ENCODE measurements at regions not wholly inside any gene's neighbourhood (a gene's known extent, or its start where the extent isn't known, plus 50 kb on each side); places are given as distances from the start of the nearest gene placed in this dataset.

- DNase-seq (ENCODE audit: low read depth) = peak; percentile 72
- no peak overlapping the region for H3K4me3 ChIP-seq (ENCODE audit: low read depth, low read length)
These were observed 127.3 kb downstream of the NUDT12 start for GRCh38 chr5:103435136-103435889.

GRCh38 chr5:103434057-103434456 is 128.5 kb downstream of the NUDT12 start:
- no peak overlapping the region for H3K4me3 ChIP-seq (ENCODE audit: low read depth, low read length)

GRCh38 chr5:103433211-103433610 is 129.4 kb downstream of the NUDT12 start:
- no peak for DNase-seq (ENCODE audit: low read depth)
- no peak overlapping the region for H3K4me3 ChIP-seq (ENCODE audit: low read depth, low read length)

More at GRCh38 chr5:103434057-103434456, 128.5 kb downstream of the NUDT12 start:
- no peak for DNase-seq (ENCODE audit: low read depth)

- no peak overlapping the region for H3K4me3 ChIP-seq (ENCODE audit: low read depth, low read length)
- no peak for DNase-seq (ENCODE audit: low read depth)
These were observed 133.7 kb downstream of the NUDT12 start for GRCh38 chr5:103428923-103429322.

- no peak overlapping the region for H3K4me3 ChIP-seq (ENCODE audit: low read depth, low read length)
- no peak for DNase-seq (ENCODE audit: low read depth)
These were observed 134.1 kb downstream of the NUDT12 start for GRCh38 chr5:103428411-103428871.

GRCh38 chr5:103427326-103427725 is 135.3 kb downstream of the NUDT12 start:
- no peak for DNase-seq (ENCODE audit: low read depth)
- no peak overlapping the region for H3K4me3 ChIP-seq (ENCODE audit: low read depth, low read length)

- no peak for DNase-seq (ENCODE audit: low read depth)
- no peak overlapping the region for H3K4me3 ChIP-seq (ENCODE audit: low read depth, low read length)
These were observed 136.7 kb downstream of the NUDT12 start for GRCh38 chr5:103425686-103426454.

GRCh38 chr5:103424453-103425205 is 138.0 kb downstream of the NUDT12 start:
- H3K4me3 ChIP-seq (ENCODE audit: low read depth, low read length) = no peak overlapping the region
- DNase-seq (ENCODE audit: low read depth) = no peak

- no peak overlapping the region for H3K4me3 ChIP-seq (ENCODE audit: low read depth, low read length)
- DNase-seq (ENCODE audit: low read depth) = no peak
These were observed 138.6 kb downstream of the NUDT12 start for GRCh38 chr5:103424026-103424425.

GRCh38 chr5:103422756-103423155 is 139.8 kb downstream of the NUDT12 start:
- DNase-seq (ENCODE audit: low read depth) = no peak
- no peak overlapping the region for H3K4me3 ChIP-seq (ENCODE audit: low read depth, low read length)

GRCh38 chr5:103414604-103415003 is 148.0 kb downstream of the NUDT12 start:
- no peak overlapping the region for H3K4me3 ChIP-seq (ENCODE audit: low read depth, low read length)
- DNase-seq (ENCODE audit: low read depth) = no peak

GRCh38 chr5:103411711-103412110 is 150.9 kb downstream of the NUDT12 start:
- H3K4me3 ChIP-seq (ENCODE audit: low read depth, low read length) = no peak overlapping the region
- DNase-seq (ENCODE audit: low read depth) = no peak

- no peak overlapping the region for H3K4me3 ChIP-seq (ENCODE audit: low read depth, low read length)
- DNase-seq (ENCODE audit: low read depth) = no peak
These were observed 151.6 kb downstream of the MACIR start for GRCh38 chr5:103410172-103410571.

GRCh38 chr5:103409013-103409670 is 150.6 kb downstream of the MACIR start:
- DNase-seq (ENCODE audit: low read depth) = no peak
- no peak overlapping the region for H3K4me3 ChIP-seq (ENCODE audit: low read depth, low read length)

GRCh38 chr5:103408408-103408807 is 149.8 kb downstream of the MACIR start:
- H3K4me3 ChIP-seq (ENCODE audit: low read depth, low read length) = no peak overlapping the region
- DNase-seq (ENCODE audit: low read depth) = no peak

GRCh38 chr5:103407402-103407801 is 148.8 kb downstream of the MACIR start:
- DNase-seq (ENCODE audit: low read depth) = no peak
- no peak overlapping the region for H3K4me3 ChIP-seq (ENCODE audit: low read depth, low read length)

- no peak for DNase-seq (ENCODE audit: low read depth)
- no peak overlapping the region for H3K4me3 ChIP-seq (ENCODE audit: low read depth, low read length)
These were observed 145.9 kb downstream of the MACIR start for GRCh38 chr5:103404483-103404882.

GRCh38 chr5:103402851-103403250 is 144.3 kb downstream of the MACIR start:
- DNase-seq (ENCODE audit: low read depth) = no peak
- H3K4me3 ChIP-seq (ENCODE audit: low read depth, low read length) = no peak overlapping the region

GRCh38 chr5:103397739-103398581 is 139.4 kb downstream of the MACIR start:
- no peak overlapping the region for H3K4me3 ChIP-seq (ENCODE audit: low read depth, low read length)
- no peak for DNase-seq (ENCODE audit: low read depth)

Measured in skeletal muscle cell (primary cell).